ENCODE measurements at regions not wholly inside any gene's neighbourhood (a gene's known extent, or its start where the extent isn't known, plus 50 kb on each side); places are given as distances from the start of the nearest gene placed in this dataset.

- TF ChIP-seq POU6F1 (CRISPR knock-in tag; IDR thresholded peaks at IDR 0.05; ENCODE audit: borderline replicate concordance, low read depth) (no peak), SNAI2 (CRISPR knock-in tag; IDR thresholded peaks at IDR 0.05) (no peak)
These were observed 146.3 kb upstream of the RMST start for GRCh38 chr12:97316321-97316720.

Data from SK-N-SH treated with all-trans-retinoic acid at 6 μM for 48 hours (cell line).